GM21526 (cell line): ENCODE measurements at regions not wholly inside any gene's neighbourhood (a gene's known extent, or its start where the extent isn't known, plus 50 kb on each side); places are given as distances from the start of the nearest gene placed in this dataset.

Experiments used
- ATAC-seq: cut with Tn5 transposase; IDR thresholded peaks from one replicate; pipeline ENCODE4 v1.9.1; 2021; ENCODE audit warnings: moderate library complexity; ENCODE audit not compliant: unreplicated experiment, low FRiP score

GRCh38 chr2:129925381-129925780, 54.1 kb upstream of the RAB6C start:
- ATAC-seq: no peak

- ATAC-seq: no peak
Observed at GRCh38 chr2:129927696-129928095, 51.8 kb upstream of the RAB6C start.

- no peak for ATAC-seq
Observed at GRCh38 chr2:129929321-129930290, 49.9 kb upstream of the RAB6C start.
